IPS-18c (cell line): ENCODE measurements at regions not wholly inside any gene's neighbourhood (a gene's known extent, or its start where the extent isn't known, plus 50 kb on each side); places are given as distances from the start of the nearest gene placed in this dataset.

Experiments
- H3K4me3 ChIP-seq: 2 replicates; pipeline ENCODE4 v1.7.0; 2013; ENCODE audit warnings: low read depth, mild to moderate bottlenecking, low read length, moderate library complexity; ENCODE audit not compliant: insufficient read depth
- H3K9me3 ChIP-seq: one replicate; pipeline ENCODE4 v1.6.1; 2013; ENCODE audit warnings: mild to moderate bottlenecking, low read length, moderate library complexity; ENCODE audit not compliant: control insufficient read depth, insufficient read depth

- Histone ChIP-seq H3K4me3 (no peak overlapping the region), H3K9me3 (peaks cover 6% of the 10 kb centered on the region)
Observed at GRCh38 chr19:29287061-29287460, 74.1 kb upstream of the UQCRFS1 start.

DNA sequence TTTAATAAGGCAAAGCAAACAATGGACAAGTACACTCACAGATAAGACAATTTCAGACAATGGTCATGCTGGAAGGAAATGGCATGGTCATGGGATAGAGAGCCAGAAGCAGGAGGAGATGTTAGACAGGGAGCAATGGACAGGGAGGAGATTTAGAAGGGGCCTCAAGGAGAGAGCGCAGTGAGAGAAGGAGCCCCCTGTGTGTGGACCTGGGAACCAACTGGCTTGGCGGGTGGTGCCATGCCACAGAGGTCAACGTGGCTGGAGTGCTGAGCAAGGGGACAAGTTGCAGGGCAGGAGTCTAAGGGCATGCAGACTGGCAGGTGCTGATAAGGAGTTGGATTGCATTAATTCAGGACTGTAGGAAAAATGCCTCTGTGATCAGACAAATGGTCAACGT, 75.3 kb upstream of the UQCRFS1 start:
- peaks cover 3% of the 10 kb centered on the region for H3K9me3 ChIP-seq
- H3K4me3 ChIP-seq, result no peak overlapping the region

DNA sequence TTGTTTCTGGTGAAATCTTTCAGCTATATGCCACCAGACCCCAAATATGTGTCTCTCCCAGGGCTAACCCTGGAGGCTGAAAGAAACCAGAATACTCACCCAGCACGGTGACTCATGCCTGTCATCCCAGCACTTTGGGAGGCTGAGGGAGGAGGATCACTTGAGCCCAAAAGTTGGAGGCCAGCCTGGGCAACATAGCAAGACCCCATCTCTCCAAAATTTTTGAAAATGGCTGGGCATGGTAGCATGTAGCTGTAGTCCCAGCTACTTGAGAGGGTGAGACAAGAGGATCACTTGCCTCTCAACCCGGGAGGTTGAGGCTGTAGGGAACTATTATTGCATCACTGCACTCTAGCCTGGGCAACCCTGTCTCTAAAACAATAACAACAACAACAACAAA, 76.1 kb upstream of the UQCRFS1 start:
- H3K4me3 ChIP-seq, result no peak overlapping the region
- H3K9me3 ChIP-seq, result peaks cover 3% of the 10 kb centered on the region

DNA sequence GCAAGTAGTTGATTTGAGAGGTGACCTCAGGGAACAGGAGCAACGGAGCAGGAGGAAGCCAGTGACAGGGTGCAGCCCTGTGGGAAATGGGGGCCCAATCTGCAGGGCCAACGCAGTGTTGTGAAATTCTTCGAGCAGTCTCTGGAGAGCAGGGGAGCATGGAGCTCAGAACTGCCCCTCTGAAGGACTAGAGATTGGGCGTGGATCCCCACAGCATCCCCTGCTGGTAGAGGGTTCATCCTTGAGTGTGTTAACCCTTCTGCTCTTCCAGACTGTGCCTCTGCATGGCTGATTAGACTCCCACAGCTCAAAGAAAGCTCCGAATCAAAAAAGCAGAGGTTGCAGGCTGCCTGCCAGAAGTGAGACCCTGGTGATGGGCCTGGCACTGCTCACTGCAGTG, 77.9 kb upstream of the UQCRFS1 start:
- Histone ChIP-seq H3K9me3 (peaks cover 3% of the 10 kb centered on the region), H3K4me3 (no peak overlapping the region)

GRCh38 chr19:29292153-29292552, 79.2 kb upstream of the UQCRFS1 start:
- Histone ChIP-seq H3K4me3 (no peak overlapping the region), H3K9me3 (peaks cover 3% of the 10 kb centered on the region)

DNA sequence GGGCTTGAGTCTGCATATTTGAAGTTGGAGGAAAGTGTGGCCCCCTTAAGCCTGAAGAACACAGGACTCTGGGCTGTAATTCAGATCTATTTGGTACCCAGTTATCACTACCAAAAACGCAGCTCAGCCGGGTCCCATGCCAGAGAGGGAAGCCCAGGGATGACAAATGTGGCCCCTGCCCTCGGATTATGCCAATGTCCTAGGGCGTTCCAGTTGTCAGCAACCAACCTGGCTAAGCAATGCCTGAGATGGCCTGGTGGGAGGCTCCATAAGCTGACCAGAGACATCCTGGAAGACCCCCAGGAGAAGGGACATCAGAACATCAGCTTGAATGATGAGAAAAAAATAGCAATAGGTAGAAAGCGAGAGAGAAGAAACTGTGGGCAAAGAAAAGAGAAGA, 79.6 kb upstream of the UQCRFS1 start:
- Histone ChIP-seq H3K4me3 (no peak overlapping the region), H3K9me3 (peaks cover 3% of the 10 kb centered on the region)

- no peaks in the 10 kb centered on the region for H3K9me3 ChIP-seq
Observed at GRCh38 chr19:29293292-29293691, 80.3 kb upstream of the UQCRFS1 start.

DNA sequence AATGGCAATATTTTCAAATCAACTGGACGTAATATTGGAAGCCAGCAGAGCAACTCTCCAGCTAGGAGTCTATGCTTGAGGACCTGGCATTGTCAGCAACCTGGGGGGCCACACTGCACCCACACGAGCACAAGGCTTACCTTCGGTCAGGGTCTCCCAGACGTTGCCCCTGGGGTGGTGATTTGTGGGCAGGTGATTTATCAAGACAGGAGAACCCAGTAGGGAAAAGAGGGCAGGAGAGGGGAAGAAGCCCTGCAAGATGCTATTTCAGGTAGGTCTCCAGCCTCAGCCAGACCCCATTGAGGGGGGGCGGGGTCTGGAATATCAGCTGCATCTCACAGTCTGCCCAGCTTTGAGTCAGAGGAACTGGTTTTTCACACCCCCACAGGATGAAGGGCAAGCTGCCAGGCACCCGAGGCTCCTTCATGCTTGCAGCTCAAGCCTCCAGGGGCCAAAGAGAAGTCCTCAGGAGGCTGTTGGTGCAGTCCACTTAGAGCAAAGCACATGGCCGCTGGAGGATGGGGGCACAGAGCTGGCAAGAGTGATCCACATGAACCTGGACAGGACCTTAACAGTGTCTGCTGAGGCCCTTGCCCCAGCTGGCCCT, 80.9 kb upstream of the UQCRFS1 start:
- H3K4me3 ChIP-seq, result no peak overlapping the region
- no peaks in the 10 kb centered on the region for H3K9me3 ChIP-seq

More at GRCh38 chr19:29293292-29293691, 80.3 kb upstream of the UQCRFS1 start:
- no peak overlapping the region for H3K4me3 ChIP-seq

DNA sequence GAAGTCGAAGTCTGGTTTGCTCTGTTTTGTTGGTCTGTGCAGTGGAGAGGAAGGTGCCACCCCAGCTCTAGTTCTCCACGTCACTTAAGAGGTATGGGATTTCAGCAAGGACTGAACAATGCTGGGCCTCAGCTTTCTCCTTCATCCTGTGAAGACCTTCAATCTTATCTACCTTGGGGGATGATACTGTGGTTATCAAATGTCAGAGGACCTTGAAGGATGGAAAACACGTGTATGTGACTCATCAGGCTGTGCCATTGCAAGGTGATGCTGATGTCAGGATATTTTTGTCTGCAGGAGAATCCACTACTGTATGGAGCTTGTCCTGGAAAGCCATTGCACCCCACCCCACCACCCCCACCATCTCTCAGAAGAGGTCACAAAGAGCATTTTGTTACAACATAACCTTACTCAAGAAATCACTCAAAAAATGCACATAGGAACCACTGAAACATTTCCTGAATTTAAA, 81.4 kb upstream of the UQCRFS1 start:
- H3K9me3 ChIP-seq, result no peaks in the 10 kb centered on the region

GRCh38 chr19:29295285-29295684, 82.3 kb upstream of the UQCRFS1 start:
- H3K9me3 ChIP-seq, result no peaks in the 10 kb centered on the region

More for the DNA sequence above, 81.4 kb upstream of the UQCRFS1 start:
- H3K4me3 ChIP-seq, result no peak overlapping the region

DNA sequence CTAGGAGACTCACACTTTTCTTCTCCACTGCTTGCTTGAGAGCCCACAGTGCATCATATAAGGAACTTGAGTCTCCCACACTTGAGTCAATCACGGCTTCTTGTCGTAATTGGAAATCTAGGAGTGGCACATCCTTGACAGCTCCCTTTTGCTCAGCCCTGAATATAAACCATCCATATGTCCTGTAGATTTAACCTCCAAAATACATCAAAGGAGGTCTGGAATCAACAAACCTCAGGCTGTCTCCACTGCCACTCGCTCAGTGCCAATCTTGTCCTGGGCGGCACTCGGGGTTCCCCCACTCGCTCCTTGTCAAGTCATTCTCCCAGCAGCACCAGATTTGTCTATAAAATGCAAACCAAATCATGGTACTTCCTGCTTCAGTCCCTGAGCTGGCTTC, 84.4 kb upstream of the UQCRFS1 start:
- no peaks in the 10 kb centered on the region for H3K9me3 ChIP-seq
- no peak overlapping the region for H3K4me3 ChIP-seq

More at GRCh38 chr19:29295285-29295684, 82.3 kb upstream of the UQCRFS1 start:
- no peak overlapping the region for H3K4me3 ChIP-seq

DNA sequence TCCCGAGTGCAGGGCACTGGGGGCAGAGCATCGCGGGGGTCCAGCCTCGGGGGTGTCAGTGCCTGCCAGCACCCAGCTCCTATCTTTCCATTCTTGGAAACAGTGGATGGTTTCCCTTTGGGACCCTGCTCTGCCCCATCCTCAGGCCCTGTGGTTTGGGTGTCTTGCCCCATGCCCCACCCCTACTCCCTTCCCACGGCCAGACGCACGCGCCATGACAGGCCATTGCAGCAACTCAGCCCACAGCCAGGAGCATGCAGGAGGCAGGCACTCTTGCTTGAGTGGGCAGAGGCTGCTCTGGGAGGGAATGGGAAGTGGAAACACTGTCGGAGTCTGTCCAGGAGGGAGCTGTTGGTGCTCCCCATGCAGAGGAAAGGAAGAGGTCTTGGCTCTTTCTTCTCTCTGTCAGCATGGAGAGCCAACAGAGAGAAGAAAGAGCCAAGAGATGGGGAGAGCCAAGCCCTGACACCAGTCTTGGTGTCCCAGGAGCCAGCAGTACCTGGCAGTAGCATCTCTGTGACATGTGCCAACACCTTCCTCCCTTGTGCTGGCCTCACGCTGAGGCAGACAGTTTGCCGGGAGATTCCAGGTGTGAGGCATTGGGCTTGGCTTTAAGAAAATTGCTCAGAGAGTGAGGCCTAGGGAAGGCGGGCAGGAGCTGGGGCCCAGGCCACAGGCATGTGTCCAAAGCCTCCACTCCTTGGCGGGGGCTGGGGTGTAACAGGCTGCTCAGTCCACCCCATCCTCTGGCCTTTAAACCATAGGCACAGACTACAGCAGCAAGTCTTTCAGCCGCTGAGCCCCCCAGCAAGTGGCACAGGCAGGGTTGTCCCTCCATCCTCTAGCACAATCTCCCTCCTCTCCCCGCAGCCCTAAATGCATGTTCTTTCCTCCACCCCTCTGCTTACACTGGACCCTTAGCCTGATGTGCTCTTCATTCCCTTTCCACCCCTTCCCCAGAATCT, 86.7 kb upstream of the UQCRFS1 start:
- no peak overlapping the region for H3K4me3 ChIP-seq
- H3K9me3 ChIP-seq, result peaks cover 2% of the 10 kb centered on the region

GRCh38 chr19:29302002-29302928, 89.3 kb upstream of the UQCRFS1 start:
- Histone ChIP-seq H3K9me3 (peaks cover 2% of the 10 kb centered on the region), H3K4me3 (no peak overlapping the region)

DNA sequence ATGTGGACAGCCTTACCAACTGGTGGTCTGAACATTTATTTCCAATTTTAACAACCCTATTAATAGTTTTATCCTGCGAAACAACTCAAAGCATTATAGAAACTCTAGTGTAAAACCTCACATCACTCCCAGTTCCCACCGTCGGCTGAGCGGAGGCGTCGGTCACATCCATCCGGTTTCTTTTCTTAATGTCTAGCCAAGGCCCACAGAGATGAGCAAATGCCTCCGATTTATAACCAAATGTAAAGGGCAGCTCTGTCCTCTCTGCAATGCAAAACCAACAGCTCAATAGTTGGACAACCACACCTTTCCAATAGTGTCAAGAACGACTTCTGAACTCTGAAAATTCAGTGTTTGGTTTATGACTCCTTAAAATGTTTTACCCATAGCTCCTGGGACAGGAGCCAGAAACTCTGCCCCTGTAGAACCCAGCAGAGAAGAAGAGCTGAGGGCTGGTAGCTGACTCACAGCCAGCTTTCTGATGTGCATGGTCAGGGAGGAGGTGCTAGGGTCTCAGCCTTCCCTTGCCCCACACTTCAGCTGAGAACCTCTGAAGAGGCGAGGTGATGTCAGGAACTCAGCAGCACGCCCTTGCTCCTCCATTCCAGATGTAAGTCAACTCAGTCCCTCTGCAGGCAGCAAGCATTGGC, 90.2 kb upstream of the UQCRFS1 start:
- peaks cover 4% of the 10 kb centered on the region for H3K9me3 ChIP-seq
- no peak overlapping the region for H3K4me3 ChIP-seq

- Histone ChIP-seq H3K9me3 (peaks cover 4% of the 10 kb centered on the region), H3K4me3 (no peak overlapping the region)
Observed at GRCh38 chr19:29303719-29304090, 90.8 kb upstream of the UQCRFS1 start.

DNA sequence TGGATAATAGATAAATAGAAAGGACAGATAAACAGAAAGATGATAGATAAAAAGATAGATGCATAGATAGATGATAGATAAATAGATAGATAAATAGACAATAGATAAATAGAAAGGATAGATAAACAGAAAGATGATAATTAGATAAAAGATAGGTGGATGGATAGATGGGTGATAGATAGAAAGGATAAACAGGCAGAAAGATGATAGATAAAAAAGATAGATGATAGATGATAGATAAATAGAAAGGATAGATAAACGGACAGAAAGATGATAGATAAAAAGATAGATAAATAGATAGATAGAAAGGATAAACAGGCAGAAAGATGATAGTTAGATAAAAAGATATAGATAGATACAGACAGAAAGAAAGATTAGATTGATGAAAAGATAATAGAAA, 92.3 kb upstream of the UQCRFS1 start:
- no peak overlapping the region for H3K4me3 ChIP-seq
- H3K9me3 ChIP-seq, result peaks cover 4% of the 10 kb centered on the region
